ENCODE measurements at regions not wholly inside any gene's neighbourhood (a gene's known extent, or its start where the extent isn't known, plus 50 kb on each side); places are given as distances from the start of the nearest gene placed in this dataset.

DNA sequence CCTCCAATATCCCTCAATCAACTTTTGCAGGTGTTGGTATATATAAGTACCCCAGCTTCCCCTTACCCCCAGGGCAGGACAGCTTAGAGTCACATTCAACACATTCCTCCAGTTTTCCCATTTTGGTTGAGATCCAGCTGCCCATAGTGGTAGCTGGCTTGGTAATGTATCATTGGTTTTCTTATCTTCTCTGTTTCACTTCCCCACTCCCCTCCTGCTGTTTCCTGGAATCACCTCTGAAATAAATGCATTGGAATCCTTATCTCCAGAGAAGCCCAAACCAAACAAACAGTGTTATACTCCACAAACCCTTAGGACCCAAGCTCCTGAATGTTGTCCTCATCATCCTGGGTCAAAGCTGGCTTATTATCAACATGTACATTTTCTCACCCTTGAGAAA lies 184.8 kb downstream of the TMEM38B start:
- H3K36me3 ChIP-seq: no peaks in the 10 kb centered on the region
- TF ChIP-seq, protein P1, sequence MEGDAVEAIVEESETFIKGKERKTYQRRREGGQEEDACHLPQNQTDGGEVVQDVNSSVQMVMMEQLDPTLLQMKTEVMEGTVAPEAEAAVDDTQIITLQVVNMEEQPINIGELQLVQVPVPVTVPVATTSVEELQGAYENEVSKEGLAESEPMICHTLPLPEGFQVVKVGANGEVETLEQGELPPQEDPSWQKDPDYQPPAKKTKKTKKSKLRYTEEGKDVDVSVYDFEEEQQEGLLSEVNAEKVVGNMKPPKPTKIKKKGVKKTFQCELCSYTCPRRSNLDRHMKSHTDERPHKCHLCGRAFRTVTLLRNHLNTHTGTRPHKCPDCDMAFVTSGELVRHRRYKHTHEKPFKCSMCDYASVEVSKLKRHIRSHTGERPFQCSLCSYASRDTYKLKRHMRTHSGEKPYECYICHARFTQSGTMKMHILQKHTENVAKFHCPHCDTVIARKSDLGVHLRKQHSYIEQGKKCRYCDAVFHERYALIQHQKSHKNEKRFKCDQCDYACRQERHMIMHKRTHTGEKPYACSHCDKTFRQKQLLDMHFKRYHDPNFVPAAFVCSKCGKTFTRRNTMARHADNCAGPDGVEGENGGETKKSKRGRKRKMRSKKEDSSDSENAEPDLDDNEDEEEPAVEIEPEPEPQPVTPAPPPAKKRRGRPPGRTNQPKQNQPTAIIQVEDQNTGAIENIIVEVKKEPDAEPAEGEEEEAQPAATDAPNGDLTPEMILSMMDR (IDR thresholded peaks at IDR 0.05): no peak
- no peak overlapping the region for H3K27ac ChIP-seq
- DNase-seq (ENCODE audit: low spot score) (no peak), ATAC-seq (ENCODE audit: insufficient number of reproducible peaks, low FRiP score, low read depth) (no peak)
- H3K27me3 ChIP-seq (replicated peaks; ENCODE audit: insufficient read depth): no peaks in the 10 kb centered on the region
- H3K4me1 ChIP-seq (ENCODE audit: control insufficient read depth in 1 of 2, low read depth in 2 of 2): no peaks in the 10 kb centered on the region
- no peak overlapping the region for H3K4me3 ChIP-seq
- H3K9me3 ChIP-seq: no peaks in the 10 kb centered on the region

DNA sequence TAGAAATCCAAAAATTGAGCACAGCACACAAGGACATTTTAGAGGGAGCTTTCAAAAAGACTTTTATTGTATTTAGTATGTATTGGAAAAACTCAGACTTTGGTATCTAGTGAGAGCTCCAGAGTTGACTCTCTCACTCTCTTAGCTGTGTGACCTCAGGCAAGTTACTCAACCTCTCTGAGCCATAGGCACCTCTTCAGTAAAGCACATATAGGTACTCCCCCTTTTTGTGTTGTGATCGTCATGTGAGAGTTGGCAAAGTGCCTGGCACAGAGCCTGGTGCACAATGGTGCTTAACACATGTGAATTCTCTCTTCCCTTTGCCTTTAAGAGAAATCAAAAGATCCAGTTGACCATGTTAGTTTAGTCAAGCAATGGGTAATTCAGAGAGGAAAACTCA lies 186.2 kb downstream of the TMEM38B start:
- no peak overlapping the region for H3K4me3 ChIP-seq
- ATAC-seq (ENCODE audit: insufficient number of reproducible peaks, low FRiP score, low read depth) (no peak), DNase-seq (ENCODE audit: low spot score) (no peak)
- H3K36me3 ChIP-seq: no peaks in the 10 kb centered on the region
- H3K27ac ChIP-seq: no peak overlapping the region
- no peaks in the 10 kb centered on the region for H3K9me3 ChIP-seq
- no peaks in the 10 kb centered on the region for H3K4me1 ChIP-seq (ENCODE audit: control insufficient read depth in 1 of 2, low read depth in 2 of 2)
- no peaks in the 10 kb centered on the region for H3K27me3 ChIP-seq (replicated peaks; ENCODE audit: insufficient read depth)
- TF ChIP-seq, protein P1 (IDR thresholded peaks at IDR 0.05): no peak

DNA sequence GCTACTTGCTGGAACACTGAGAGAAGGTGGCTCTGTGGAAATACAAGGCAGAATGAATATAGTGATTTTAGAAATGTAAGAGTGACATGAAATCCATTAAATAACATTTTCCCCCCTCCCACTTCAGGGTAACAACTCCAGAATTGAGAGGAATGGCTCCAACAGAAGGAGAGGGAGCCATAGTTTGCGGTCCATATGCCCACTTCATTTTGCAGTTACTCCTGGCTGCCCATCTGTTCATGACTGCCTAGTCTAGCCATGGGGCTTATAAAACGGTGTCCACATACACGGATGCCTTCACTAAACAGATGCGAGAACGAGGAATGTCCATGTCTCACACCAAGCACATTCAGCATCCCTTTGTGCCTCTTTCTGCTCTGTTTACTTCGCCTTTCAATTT lies 186.7 kb downstream of the TMEM38B start:
- no peak for ATAC-seq (ENCODE audit: insufficient number of reproducible peaks, low FRiP score, low read depth)
- Histone ChIP-seq H3K27ac (no peak overlapping the region), H3K27me3 (replicated peaks; ENCODE audit: insufficient read depth) (no peaks in the 10 kb centered on the region), H3K36me3 (no peaks in the 10 kb centered on the region), H3K4me3 (no peak overlapping the region), H3K4me1 (ENCODE audit: control insufficient read depth in 1 of 2, low read depth in 2 of 2) (no peaks in the 10 kb centered on the region), H3K9me3 (no peaks in the 10 kb centered on the region)
- TF ChIP-seq, protein P1 (IDR thresholded peaks at IDR 0.05): no peak
- no peak for DNase-seq (ENCODE audit: low spot score)

- ATAC-seq (ENCODE audit: insufficient number of reproducible peaks, low FRiP score, low read depth): no peak
- DNase-seq (ENCODE audit: low spot score): no peak
- TF ChIP-seq, protein P1 (IDR thresholded peaks at IDR 0.05): peak; percentile 36
- no peaks in the 10 kb centered on the region for H3K36me3 ChIP-seq
- H3K9me3 ChIP-seq: no peaks in the 10 kb centered on the region
- H3K4me3 ChIP-seq: no peak overlapping the region
- H3K27ac ChIP-seq: no peak overlapping the region
- no peaks in the 10 kb centered on the region for H3K4me1 ChIP-seq (ENCODE audit: control insufficient read depth in 1 of 2, low read depth in 2 of 2)
- no peaks in the 10 kb centered on the region for H3K27me3 ChIP-seq (replicated peaks; ENCODE audit: insufficient read depth)
Observed at GRCh38 chr9:105881654-105882349, 187.5 kb downstream of the TMEM38B start.

- Histone ChIP-seq H3K9me3 (no peaks in the 10 kb centered on the region), H3K4me1 (ENCODE audit: control insufficient read depth in 1 of 2, low read depth in 2 of 2) (no peaks in the 10 kb centered on the region), H3K4me3 (no peak overlapping the region), H3K27ac (no peak overlapping the region), H3K36me3 (no peaks in the 10 kb centered on the region), H3K27me3 (replicated peaks; ENCODE audit: insufficient read depth) (no peaks in the 10 kb centered on the region)
- DNase-seq (ENCODE audit: low spot score) (no peak), ATAC-seq (ENCODE audit: insufficient number of reproducible peaks, low FRiP score, low read depth) (no peak)
- TF ChIP-seq, protein P1 (IDR thresholded peaks at IDR 0.05): no peak
Observed at GRCh38 chr9:105883847-105884246, 189.5 kb downstream of the TMEM38B start.
